Mucosa of descending colon (tissue), 3 donors: ENCODE measurements at regions not wholly inside any gene's neighbourhood (a gene's known extent, or its start where the extent isn't known, plus 50 kb on each side); places are given as distances from the start of the nearest gene placed in this dataset.

ENCODE experiments used
- ATAC-seq: fragments of 200-7000 bp; cut with Tn5 transposase; one replicate; pipeline ENCODE4 v1.9.1; 2020; ENCODE audit warnings: mild to moderate bottlenecking, moderate library complexity
- DNase-seq, 3 donors: peaks; one replicate each; pipeline ENCODE4 v3.0.0-alpha.2; 2020
- H3K36me3 ChIP-seq: fragments of 200-600 bp; one replicate; pipeline ENCODE4 v1.8.0; 2021; ENCODE audit warnings: low read depth, mild to moderate bottlenecking
- H3K4me1 ChIP-seq: fragments of 200-600 bp; one replicate; pipeline ENCODE4 v1.8.0; 2021; ENCODE audit warnings: low read depth, mild to moderate bottlenecking
- H3K4me3 ChIP-seq: fragments of 200-600 bp; one replicate; pipeline ENCODE4 v1.8.0; 2021; ENCODE audit warnings: mild to moderate bottlenecking
- H3K9me3 ChIP-seq: fragments of 200-600 bp; one replicate; pipeline ENCODE4 v1.8.0; 2021; ENCODE audit warnings: mild to moderate bottlenecking
- CTCF ChIP-seq: fragments of 200-600 bp; IDR thresholded peaks from one replicate; pipeline ENCODE4 v1.8.0; 2022; ENCODE audit warnings: antibody characterized with exemption, mild to moderate bottlenecking
- intact Hi-C, 2 donors: fragments of 100-400 bp; cut with DNase I in 1 of 2; cut with micrococcal nuclease in 1 of 2; formaldehyde crosslinking; loops; one replicate each; pipeline versions ENCODE4 v1.11.0 to v1.11.1; 2022; cut with DNase I, micrococcal nuclease
- donor health status: DM: no; HTN: no; CAD: no; lungs with moderate emphysema.
- donor health status: DM: no; HTN: no; CAD: no.
- donor health status: DM: no; HTN: yes; CAD: no.

GRCh38 chr1:2914702-2915101 is 106.6 kb upstream of the ACTRT2 start:
- intact Hi-C loops: no loop called here
- Histone ChIP-seq H3K36me3 (no peaks in the 10 kb centered on the region), H3K4me3 (no peak overlapping the region), H3K4me1 (no peaks in the 10 kb centered on the region), H3K9me3 (no peaks in the 10 kb centered on the region)
- no peak for TF ChIP-seq CTCF
- ATAC-seq (no peak), DNase-seq (no peak)

GRCh38 chr1:2916153-2916552 is 105.1 kb upstream of the ACTRT2 start:
- no peak for TF ChIP-seq CTCF
- H3K36me3 ChIP-seq: no peaks in the 10 kb centered on the region
- intact Hi-C loops: no loop called here
- H3K4me3 ChIP-seq: no peak overlapping the region
- DNase-seq (no peak), ATAC-seq (no peak)
- H3K4me1 ChIP-seq: no peaks in the 10 kb centered on the region
- no peaks in the 10 kb centered on the region for H3K9me3 ChIP-seq

DNA sequence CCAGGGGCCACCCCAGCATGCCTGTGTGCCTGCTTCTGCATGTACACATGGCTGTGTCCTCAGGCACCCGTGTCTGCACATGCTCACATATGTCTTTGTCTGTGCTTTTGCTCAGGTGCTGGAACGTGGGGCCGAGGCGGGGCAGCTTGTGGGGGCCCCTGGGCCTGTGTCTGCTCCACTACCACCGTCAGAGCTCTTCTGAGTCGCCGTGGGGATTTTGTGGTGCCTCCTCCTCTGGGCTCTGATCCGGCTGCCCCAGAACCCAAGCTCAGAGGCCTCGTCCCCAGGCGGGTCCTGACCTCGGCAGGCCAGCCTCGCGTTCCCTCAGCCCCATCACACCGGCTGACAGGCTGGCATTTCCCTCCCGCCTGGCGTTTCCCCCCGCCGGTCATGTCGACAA is 104.6 kb upstream of the ACTRT2 start:
- no peaks in the 10 kb centered on the region for H3K9me3 ChIP-seq
- intact Hi-C loops: no loop called here
- H3K4me1 ChIP-seq: no peaks in the 10 kb centered on the region
- no peak for TF ChIP-seq CTCF
- ATAC-seq: no peak
- DNase-seq: no peak
- no peak overlapping the region for H3K4me3 ChIP-seq
- H3K36me3 ChIP-seq: no peaks in the 10 kb centered on the region

DNA sequence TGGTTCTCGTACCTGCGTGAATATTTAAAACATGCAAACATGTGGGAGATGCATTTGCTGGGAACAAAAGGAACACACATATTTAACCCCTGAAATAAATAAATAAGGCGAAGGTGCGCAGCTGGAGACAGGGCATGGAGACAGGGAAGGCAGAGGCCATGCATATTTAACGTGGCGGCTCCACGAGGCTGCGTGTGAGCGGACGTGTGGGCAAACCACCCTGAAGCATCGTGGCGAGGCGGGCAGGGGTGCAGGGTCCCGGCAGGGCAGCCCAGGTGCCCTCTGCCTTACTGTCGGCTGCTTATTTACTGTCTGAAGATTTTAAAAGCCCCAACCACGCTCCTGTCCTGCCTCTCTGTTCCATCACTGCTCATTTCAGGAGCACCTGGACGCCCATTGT is 104.0 kb upstream of the ACTRT2 start:
- H3K4me3 ChIP-seq: no peak overlapping the region
- H3K36me3 ChIP-seq: no peaks in the 10 kb centered on the region
- no peak for DNase-seq
- no peak for ATAC-seq
- intact Hi-C loops: no loop called here
- H3K4me1 ChIP-seq: no peaks in the 10 kb centered on the region
- TF ChIP-seq CTCF: no peak
- no peaks in the 10 kb centered on the region for H3K9me3 ChIP-seq

GRCh38 chr1:2918441-2918840 is 102.8 kb upstream of the ACTRT2 start:
- ATAC-seq (no peak), DNase-seq (no peak)
- no peak for TF ChIP-seq CTCF
- H3K9me3 ChIP-seq: no peaks in the 10 kb centered on the region
- no peak overlapping the region for H3K4me3 ChIP-seq
- H3K36me3 ChIP-seq: no peaks in the 10 kb centered on the region
- no peaks in the 10 kb centered on the region for H3K4me1 ChIP-seq
- intact Hi-C loops: no loop called here

- Histone ChIP-seq H3K4me1 (no peaks in the 10 kb centered on the region), H3K9me3 (no peaks in the 10 kb centered on the region), H3K36me3 (no peaks in the 10 kb centered on the region), H3K4me3 (no peak overlapping the region)
- TF ChIP-seq CTCF: no peak
- ATAC-seq (no peak), DNase-seq (no peak)
- intact Hi-C loops: no loop called here
Measured at GRCh38 chr1:2919841-2920240, 101.4 kb upstream of the ACTRT2 start.
